ENCODE measurements at regions not wholly inside any gene's neighbourhood (a gene's known extent, or its start where the extent isn't known, plus 50 kb on each side); places are given as distances from the start of the nearest gene placed in this dataset.

DNA sequence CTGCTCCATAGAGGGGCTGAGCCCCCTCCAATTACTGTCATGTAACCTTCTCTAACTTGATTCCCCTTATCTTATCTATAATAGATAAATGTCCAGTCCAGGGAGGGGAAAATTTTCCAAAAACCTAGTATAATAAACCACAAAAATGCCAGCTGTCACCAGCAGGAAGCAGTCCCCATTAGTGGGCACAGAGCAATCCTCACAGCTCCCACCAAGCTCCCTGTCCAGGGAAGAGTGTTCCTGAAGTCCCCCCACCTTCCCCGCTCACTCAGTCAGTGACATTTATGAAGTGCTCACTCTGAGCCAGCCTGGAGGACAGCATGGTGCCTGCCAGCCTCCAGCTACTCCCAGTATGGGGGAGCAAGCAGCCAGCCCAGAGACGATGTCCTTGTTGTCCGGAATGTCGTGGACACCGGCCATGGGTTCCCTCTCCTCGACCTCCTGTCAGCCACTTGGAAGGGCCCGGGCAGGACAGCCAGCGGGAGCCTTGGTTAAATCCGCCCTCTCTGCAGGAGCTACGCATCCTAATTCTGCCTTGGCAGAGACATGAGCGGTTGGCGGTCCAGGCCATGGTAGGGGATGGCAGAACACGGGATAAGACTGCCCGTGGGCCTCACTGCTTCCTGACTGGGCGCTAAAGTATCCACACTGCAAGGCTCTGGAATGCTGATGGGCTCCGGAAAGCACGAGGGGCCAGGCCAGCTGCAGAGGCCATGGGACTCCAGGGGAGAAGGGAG lies 102.0 kb upstream of the CDH5 start:
- no peaks in the 10 kb centered on the region for H3K36me3 ChIP-seq (ENCODE audit: control insufficient read depth in 1 of 2, insufficient read depth in 2 of 2, low read length in 1 of 2)
- ATAC-seq (ENCODE audit: low FRiP score) (no peak), DNase-seq (peak in 1 of 2 donors; percentile 53)
- H3K27me3 ChIP-seq (ENCODE audit: control insufficient read depth in 1 of 2, insufficient read depth in 2 of 2, low read length in 1 of 2): no peaks in the 10 kb centered on the region
- WGBS, 2 donors: 89% methylated on average over 17 of the region's 17 CpGs
- H3K27ac ChIP-seq (ENCODE audit: low read depth in 1 of 2, low read length in 2 of 2): no peak overlapping the region
- H3K4me1 ChIP-seq (ENCODE audit: control insufficient read depth in 1 of 2, insufficient read depth in 2 of 2, low read length in 2 of 2): no peaks in the 10 kb centered on the region
- H3K9me3 ChIP-seq (ENCODE audit: control insufficient read depth, low read length): no peaks in the 10 kb centered on the region
- no peak overlapping the region for H3K4me3 ChIP-seq (ENCODE audit: low read length in 2 of 2)
- intact Hi-C loops (cut with DNase I): no loop called here

DNA sequence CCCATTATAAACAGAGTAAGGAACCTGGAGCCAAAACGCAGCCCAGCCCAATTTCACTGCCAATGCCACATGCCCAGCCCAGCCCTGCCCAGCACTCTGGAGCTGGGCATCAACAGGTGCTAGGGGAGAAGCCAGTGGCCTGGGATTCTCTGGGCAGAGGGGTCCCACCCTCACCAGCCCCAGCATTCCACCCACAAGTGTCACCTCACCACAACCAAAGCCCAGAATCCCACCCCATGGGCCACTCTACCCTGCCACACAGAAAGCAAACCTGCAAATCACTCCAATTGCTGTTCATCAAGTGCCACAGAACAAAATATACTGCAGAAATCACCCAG lies 102.5 kb upstream of the CDH5 start:
- 83 to 100% methylated on average over 1 of the region's 1 CpG for WGBS, 2 donors
- Histone ChIP-seq H3K4me3 (ENCODE audit: low read length in 2 of 2) (no peak overlapping the region), H3K9me3 (ENCODE audit: control insufficient read depth, low read length) (no peaks in the 10 kb centered on the region), H3K36me3 (ENCODE audit: control insufficient read depth in 1 of 2, insufficient read depth in 2 of 2, low read length in 1 of 2) (no peaks in the 10 kb centered on the region), H3K4me1 (ENCODE audit: control insufficient read depth in 1 of 2, insufficient read depth in 2 of 2, low read length in 2 of 2) (no peaks in the 10 kb centered on the region), H3K27ac (ENCODE audit: low read depth in 1 of 2, low read length in 2 of 2) (no peak overlapping the region), H3K27me3 (ENCODE audit: control insufficient read depth in 1 of 2, insufficient read depth in 2 of 2, low read length in 1 of 2) (no peaks in the 10 kb centered on the region)
- ATAC-seq (ENCODE audit: low FRiP score) (no peak), DNase-seq (peak in 1 of 2 donors; percentile 49)
- intact Hi-C loops (cut with DNase I): no loop called here

DNA sequence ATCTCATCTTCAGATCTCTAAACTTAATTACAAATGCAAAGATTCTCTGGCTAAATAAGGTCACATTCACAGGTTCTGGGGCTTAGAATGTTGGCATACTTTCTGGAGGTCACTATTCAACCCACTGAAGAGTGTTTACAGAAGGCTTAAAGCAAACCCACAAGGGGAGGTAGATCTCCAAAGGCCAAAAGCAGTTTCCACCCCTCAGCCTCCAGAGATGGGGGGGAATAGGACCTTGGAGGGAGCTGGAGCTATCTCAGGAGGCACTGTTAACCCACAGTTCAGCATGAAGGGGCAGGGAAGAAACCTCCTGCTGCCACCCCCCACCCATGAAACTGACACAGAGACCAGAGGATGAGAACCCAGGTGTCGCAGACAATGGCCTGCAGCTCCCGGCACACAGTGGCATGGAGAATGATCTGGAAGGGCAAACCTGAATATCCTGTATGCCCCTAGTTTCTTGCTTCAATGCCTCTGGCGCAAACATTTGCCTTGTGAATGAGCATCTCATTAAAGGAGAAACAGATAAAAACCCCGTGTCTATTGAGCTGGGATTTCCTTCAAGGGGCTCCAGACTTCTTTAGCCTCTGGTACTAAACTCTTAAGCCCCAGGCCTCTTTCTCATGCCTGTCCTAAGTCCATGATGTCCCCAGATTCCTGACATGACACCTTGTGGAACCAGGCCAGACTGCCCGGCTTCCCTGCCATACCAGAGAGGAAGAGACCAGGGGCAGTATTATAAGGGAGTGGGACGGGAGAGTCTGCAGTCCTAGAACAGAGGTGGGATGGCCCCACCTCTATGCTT lies 103.1 kb upstream of the CDH5 start:
- Histone ChIP-seq H3K4me3 (ENCODE audit: low read length in 2 of 2) (no peak overlapping the region), H3K27me3 (ENCODE audit: control insufficient read depth in 1 of 2, insufficient read depth in 2 of 2, low read length in 1 of 2) (no peaks in the 10 kb centered on the region), H3K9me3 (ENCODE audit: control insufficient read depth, low read length) (no peaks in the 10 kb centered on the region), H3K27ac (ENCODE audit: low read depth in 1 of 2, low read length in 2 of 2) (no peak overlapping the region), H3K4me1 (ENCODE audit: control insufficient read depth in 1 of 2, insufficient read depth in 2 of 2, low read length in 2 of 2) (no peaks in the 10 kb centered on the region), H3K36me3 (ENCODE audit: control insufficient read depth in 1 of 2, insufficient read depth in 2 of 2, low read length in 1 of 2) (no peaks in the 10 kb centered on the region)
- ATAC-seq (ENCODE audit: low FRiP score) (no peak), DNase-seq (peak in 1 of 2 donors; percentile 7)
- intact Hi-C loops (cut with DNase I): no loop called here
- 95 to 97% methylated on average over 6 of the region's 6 CpGs for WGBS, 2 donors

DNA sequence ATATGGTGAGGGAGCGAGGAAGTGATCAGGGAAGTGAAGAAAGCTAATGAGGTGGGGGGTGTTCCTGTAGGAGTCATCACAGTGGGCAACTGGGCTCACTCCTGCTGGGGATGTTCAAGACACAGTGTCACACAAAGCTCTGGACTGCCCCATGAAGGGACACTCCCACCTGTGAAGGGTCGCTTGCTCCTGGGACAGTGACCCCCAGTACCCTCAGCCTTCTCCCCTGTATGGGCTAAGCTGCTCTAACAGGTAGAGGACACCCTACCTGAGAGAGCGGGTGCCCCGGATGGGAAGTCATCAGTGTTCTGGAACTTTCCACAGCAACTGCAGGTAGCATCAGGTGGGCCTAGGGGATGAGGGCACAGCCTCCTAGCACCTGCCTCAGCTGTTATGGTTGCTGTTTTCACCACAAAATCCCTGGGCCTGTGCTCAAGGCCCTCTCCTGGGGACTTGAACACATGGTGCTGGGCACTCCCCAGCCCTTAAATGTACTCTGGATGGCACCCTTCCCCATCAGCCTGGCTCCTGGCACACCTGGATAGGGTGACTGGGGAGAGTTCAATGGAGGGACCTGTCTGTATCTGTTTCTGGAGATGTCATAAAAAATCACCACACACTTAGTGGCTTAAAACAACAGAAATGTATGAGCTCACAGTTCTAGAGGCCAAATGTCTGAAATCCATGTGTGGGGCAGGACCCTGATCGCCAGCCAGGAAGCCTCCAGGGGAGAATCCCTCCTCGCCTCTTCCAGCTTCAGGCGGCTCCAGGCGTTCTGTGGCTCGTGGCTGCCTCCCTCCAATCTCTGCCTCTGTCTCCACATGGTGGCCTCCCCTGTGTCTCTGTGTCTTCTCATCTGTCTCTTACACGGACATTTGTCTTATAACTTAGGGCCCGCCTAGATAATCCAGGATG lies 104.0 kb upstream of the CDH5 start:
- peak; percentile 58 for ATAC-seq (ENCODE audit: low FRiP score)
- intact Hi-C loops (cut with DNase I): no loop called here
- DNase-seq: peak; percentile 69
- Histone ChIP-seq H3K27me3 (ENCODE audit: control insufficient read depth in 1 of 2, insufficient read depth in 2 of 2, low read length in 1 of 2) (no peaks in the 10 kb centered on the region), H3K36me3 (ENCODE audit: control insufficient read depth in 1 of 2, insufficient read depth in 2 of 2, low read length in 1 of 2) (no peaks in the 10 kb centered on the region), H3K4me1 (ENCODE audit: control insufficient read depth in 1 of 2, insufficient read depth in 2 of 2, low read length in 2 of 2) (no peaks in the 10 kb centered on the region), H3K4me3 (ENCODE audit: low read length in 2 of 2) (no peak overlapping the region), H3K27ac (ENCODE audit: low read depth in 1 of 2, low read length in 2 of 2) (no peak overlapping the region), H3K9me3 (ENCODE audit: control insufficient read depth, low read length) (no peaks in the 10 kb centered on the region)
- WGBS, 2 donors: 91 to 93% methylated on average over 11 of the region's 11 CpGs

DNA sequence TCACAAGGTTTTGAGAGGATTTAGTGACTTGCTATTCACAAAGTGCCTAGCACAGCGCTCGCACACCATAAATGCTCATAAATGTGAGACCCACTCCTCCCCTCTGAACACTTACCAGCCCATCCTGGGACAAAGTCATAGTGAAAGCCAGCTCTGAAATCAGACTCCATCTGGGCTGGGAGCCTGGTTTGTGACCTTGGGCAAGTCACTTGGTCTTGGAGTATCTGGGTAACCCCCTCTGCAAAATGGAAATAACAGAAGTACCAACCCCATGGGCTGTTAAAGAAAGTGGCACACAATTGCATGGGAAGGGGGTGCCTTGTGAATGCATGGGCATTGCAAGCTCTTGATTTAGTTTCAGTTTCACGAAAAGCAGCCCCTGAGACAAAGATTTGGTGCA lies 104.7 kb upstream of the CDH5 start:
- intact Hi-C loops (cut with DNase I): no loop called here
- 91 to 94% methylated on average over 3 of the region's 3 CpGs for WGBS, 2 donors
- DNase-seq (no peak), ATAC-seq (ENCODE audit: low FRiP score) (no peak)
- Histone ChIP-seq H3K27ac (ENCODE audit: low read depth in 1 of 2, low read length in 2 of 2) (no peak overlapping the region), H3K9me3 (ENCODE audit: control insufficient read depth, low read length) (no peaks in the 10 kb centered on the region), H3K36me3 (ENCODE audit: control insufficient read depth in 1 of 2, insufficient read depth in 2 of 2, low read length in 1 of 2) (no peaks in the 10 kb centered on the region), H3K4me1 (ENCODE audit: control insufficient read depth in 1 of 2, insufficient read depth in 2 of 2, low read length in 2 of 2) (no peaks in the 10 kb centered on the region), H3K4me3 (ENCODE audit: low read length in 2 of 2) (no peak overlapping the region), H3K27me3 (ENCODE audit: control insufficient read depth in 1 of 2, insufficient read depth in 2 of 2, low read length in 1 of 2) (no peaks in the 10 kb centered on the region)

DNA sequence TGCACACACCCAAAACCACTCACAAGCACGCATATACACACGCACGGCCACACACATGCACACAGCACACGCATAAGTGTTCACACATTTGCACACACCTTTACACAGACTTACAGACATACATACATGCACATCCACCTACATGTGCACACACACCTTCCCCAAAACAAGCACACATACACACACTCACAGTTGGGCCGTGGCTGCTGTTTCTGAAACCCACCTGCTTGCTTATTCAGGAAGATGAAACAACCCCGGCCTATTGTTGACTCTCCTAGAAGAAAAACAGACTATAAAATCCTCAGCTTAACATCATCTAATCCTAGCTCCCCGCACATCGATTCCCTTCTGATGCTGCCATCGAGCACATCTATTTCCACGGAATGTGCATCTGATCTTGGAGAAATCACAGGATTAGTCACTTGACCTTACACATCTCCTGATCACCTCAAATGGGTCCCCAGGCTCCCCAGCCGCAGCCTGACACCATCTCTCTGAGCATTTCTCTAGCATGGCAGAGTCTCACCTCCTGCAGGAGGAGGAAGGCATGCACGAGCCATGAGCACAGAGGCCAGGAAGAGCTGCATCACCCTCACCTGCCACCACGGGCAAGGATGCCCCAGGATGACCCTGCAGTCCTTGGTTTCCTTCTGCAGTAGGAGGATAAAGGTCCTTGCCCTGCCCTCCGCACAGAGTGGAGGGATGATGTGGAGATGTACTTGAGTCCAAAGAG lies 105.8 kb upstream of the CDH5 start:
- no peak overlapping the region for H3K27ac ChIP-seq (ENCODE audit: low read depth in 1 of 2, low read length in 2 of 2)
- 79 to 81% methylated on average over 14 of the region's 14 CpGs for WGBS, 2 donors
- H3K36me3 ChIP-seq (ENCODE audit: control insufficient read depth in 1 of 2, insufficient read depth in 2 of 2, low read length in 1 of 2): no peaks in the 10 kb centered on the region
- intact Hi-C loops (cut with DNase I): no loop called here
- H3K4me1 ChIP-seq (ENCODE audit: control insufficient read depth in 1 of 2, insufficient read depth in 2 of 2, low read length in 2 of 2): no peaks in the 10 kb centered on the region
- DNase-seq (peak in 1 of 2 donors; percentile 31), ATAC-seq (ENCODE audit: low FRiP score) (no peak)
- H3K27me3 ChIP-seq (ENCODE audit: control insufficient read depth in 1 of 2, insufficient read depth in 2 of 2, low read length in 1 of 2): no peaks in the 10 kb centered on the region
- no peaks in the 10 kb centered on the region for H3K9me3 ChIP-seq (ENCODE audit: control insufficient read depth, low read length)
- no peak overlapping the region for H3K4me3 ChIP-seq (ENCODE audit: low read length in 2 of 2)

DNA sequence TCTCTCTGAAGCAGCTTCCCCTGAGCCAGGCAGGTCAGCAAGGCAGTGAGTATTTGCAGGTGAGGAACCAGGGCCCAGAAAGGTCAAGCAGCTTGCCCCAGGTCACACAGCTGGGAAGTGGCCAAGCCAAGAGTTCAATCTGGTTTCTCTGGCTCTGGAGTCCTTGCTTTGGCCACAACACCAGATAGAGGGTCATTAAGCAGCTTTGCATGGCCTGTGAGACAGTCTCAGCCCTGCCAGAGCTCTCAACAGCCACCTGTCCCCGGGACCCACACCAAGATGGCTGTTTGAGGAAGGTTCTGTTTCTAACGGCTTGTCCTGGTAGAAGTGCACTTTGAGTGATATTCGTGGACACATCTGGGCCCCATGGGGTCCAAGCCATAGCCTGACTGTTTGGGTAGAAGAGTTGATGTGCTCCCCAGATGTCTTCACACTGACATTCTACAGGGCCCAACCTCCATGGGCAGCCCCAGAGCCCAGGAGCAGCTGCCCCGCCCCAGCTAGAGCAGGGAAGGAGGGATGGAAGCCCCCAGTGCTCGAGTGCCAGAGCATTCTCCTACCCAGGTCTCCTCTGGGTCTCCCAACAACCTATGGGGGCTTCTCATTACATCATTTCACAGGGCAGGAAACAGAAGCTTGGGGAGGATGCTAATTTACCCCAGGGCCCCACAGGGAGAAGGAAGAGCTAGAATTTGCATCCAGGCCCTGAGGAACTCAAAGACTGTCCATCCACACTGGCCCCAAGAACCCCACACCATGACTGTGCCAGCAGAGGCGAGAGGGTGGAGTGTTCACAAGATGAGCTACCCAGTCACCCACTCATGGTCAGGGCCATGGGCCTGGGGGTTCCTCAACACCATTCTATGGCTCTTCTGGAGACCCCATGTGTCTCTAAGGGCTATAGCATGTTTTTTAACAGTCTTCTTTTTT lies 107.3 kb upstream of the CDH5 start:
- intact Hi-C loops (cut with DNase I): no loop called here
- H3K9me3 ChIP-seq (ENCODE audit: control insufficient read depth, low read length): no peaks in the 10 kb centered on the region
- no peak overlapping the region for H3K27ac ChIP-seq (ENCODE audit: low read depth in 1 of 2, low read length in 2 of 2)
- 92 to 94% methylated on average over 6 of the region's 6 CpGs for WGBS, 2 donors
- no peaks in the 10 kb centered on the region for H3K4me1 ChIP-seq (ENCODE audit: control insufficient read depth in 1 of 2, insufficient read depth in 2 of 2, low read length in 2 of 2)
- peak in 1 of 2 donors; percentile 37 for DNase-seq
- H3K27me3 ChIP-seq (ENCODE audit: control insufficient read depth in 1 of 2, insufficient read depth in 2 of 2, low read length in 1 of 2): no peaks in the 10 kb centered on the region
- no peak for ATAC-seq (ENCODE audit: low FRiP score)
- no peaks in the 10 kb centered on the region for H3K36me3 ChIP-seq (ENCODE audit: control insufficient read depth in 1 of 2, insufficient read depth in 2 of 2, low read length in 1 of 2)
- H3K4me3 ChIP-seq (ENCODE audit: low read length in 2 of 2): no peak overlapping the region
